A673 (cell line): ENCODE measurements at regions not wholly inside any gene's neighbourhood (a gene's known extent, or its start where the extent isn't known, plus 50 kb on each side); places are given as distances from the start of the nearest gene placed in this dataset.

Experiments used
- BruUV-seq: library from RNA; stranded (reverse); fragments of 400-500 nt; replicated peaks from 2 replicates; lab custom pipeline; 2021; lab: Mats Ljungman, UMichigan
- CTCF ChIA-PET: fragments of 300-600 bp; sonication (Branson Sonifier 250); formaldehyde crosslinking; loops from one replicate; lab custom pipeline; 2022; ENCODE audit warnings: antibody characterized with exemption; lab: Charles Lee
- POLR2A ChIA-PET: fragments of 300-600 bp; sonication (Branson Sonifier 250); formaldehyde crosslinking; loops from one replicate; lab custom pipeline; 2022; ENCODE audit warnings: antibody characterized with exemption; ENCODE audit not compliant: low non-redundant PET; lab: Charles Lee
- DNase-seq: peaks from one replicate; pipeline ENCODE4 v3.0.0-alpha.2; 2015; ENCODE audit warnings: low spot score
- H3K27ac ChIP-seq: fragments of 200-600 bp; sonication (generic); 2 replicates; pipeline ENCODE4 v1.5.1; 2016; ENCODE audit warnings: mixed run types, low read depth, mild to moderate bottlenecking, mixed read lengths, antibody characterized with exemption, low read length; ENCODE audit not compliant: poor library complexity, severe bottlenecking
- H3K27me3 ChIP-seq: fragments of 200-600 bp; sonication (generic); replicated peaks from 2 replicates; pipeline ENCODE4 v1.6.1; 2017; ENCODE audit warnings: mixed run types, low read depth, mild to moderate bottlenecking, mixed read lengths, antibody characterized with exemption, low read length; ENCODE audit not compliant: insufficient read depth, poor library complexity
- H3K36me3 ChIP-seq: fragments of 200-600 bp; sonication (generic); 2 replicates; pipeline ENCODE4 v1.6.1; 2016; ENCODE audit warnings: mixed run types, mild to moderate bottlenecking, mixed read lengths, antibody characterized with exemption, low read length; ENCODE audit not compliant: insufficient read depth, poor library complexity, severe bottlenecking
- H3K4me1 ChIP-seq: fragments of 200-600 bp; sonication (generic); 2 replicates; pipeline ENCODE4 v1.6.1; 2017; ENCODE audit warnings: mixed run types, mild to moderate bottlenecking, mixed read lengths, antibody characterized with exemption, low read length; ENCODE audit not compliant: insufficient read depth, poor library complexity, severe bottlenecking
- H3K4me3 ChIP-seq: fragments of 200-600 bp; sonication (generic); 2 replicates; pipeline ENCODE4 v1.5.1; 2016; ENCODE audit warnings: low read depth, mixed run types, mild to moderate bottlenecking, mixed read lengths, low read length; ENCODE audit not compliant: poor library complexity, severe bottlenecking
- H3K9me3 ChIP-seq: fragments of 200-600 bp; sonication (generic); 2 replicates; pipeline ENCODE4 v1.6.1; 2016; ENCODE audit warnings: mixed run types, low read depth, mild to moderate bottlenecking, mixed read lengths, antibody characterized with exemption, low read length; ENCODE audit not compliant: poor library complexity, severe bottlenecking
- EZH2 ChIP-seq: fragments of 200-600 bp; sonication (generic); IDR thresholded peaks from 2 replicates; pipeline ENCODE4 v1.6.1; 2017; ENCODE audit warnings: borderline replicate concordance, low read depth, mild to moderate bottlenecking, mixed read lengths, antibody characterized with exemption, low read length; ENCODE audit not compliant: poor library complexity, severe bottlenecking
- intact Hi-C: fragments of 100-400 bp; cut with micrococcal nuclease; formaldehyde crosslinking; loops from one replicate; pipeline ENCODE4 v1.10.0; 2022; ENCODE audit not compliant: unreplicated experiment
- TF ChIP-seq, protein P1 (sequence below): fragments of 300-800, 200-600 bp; sonication (generic); conservative IDR thresholded peaks from 2 replicates; pipeline ENCODE4 v1.5.1; 2017; ENCODE audit warnings: low read depth, mild to moderate bottlenecking, antibody characterized with exemption, low read length, moderate library complexity, mixed read lengths

DNA sequence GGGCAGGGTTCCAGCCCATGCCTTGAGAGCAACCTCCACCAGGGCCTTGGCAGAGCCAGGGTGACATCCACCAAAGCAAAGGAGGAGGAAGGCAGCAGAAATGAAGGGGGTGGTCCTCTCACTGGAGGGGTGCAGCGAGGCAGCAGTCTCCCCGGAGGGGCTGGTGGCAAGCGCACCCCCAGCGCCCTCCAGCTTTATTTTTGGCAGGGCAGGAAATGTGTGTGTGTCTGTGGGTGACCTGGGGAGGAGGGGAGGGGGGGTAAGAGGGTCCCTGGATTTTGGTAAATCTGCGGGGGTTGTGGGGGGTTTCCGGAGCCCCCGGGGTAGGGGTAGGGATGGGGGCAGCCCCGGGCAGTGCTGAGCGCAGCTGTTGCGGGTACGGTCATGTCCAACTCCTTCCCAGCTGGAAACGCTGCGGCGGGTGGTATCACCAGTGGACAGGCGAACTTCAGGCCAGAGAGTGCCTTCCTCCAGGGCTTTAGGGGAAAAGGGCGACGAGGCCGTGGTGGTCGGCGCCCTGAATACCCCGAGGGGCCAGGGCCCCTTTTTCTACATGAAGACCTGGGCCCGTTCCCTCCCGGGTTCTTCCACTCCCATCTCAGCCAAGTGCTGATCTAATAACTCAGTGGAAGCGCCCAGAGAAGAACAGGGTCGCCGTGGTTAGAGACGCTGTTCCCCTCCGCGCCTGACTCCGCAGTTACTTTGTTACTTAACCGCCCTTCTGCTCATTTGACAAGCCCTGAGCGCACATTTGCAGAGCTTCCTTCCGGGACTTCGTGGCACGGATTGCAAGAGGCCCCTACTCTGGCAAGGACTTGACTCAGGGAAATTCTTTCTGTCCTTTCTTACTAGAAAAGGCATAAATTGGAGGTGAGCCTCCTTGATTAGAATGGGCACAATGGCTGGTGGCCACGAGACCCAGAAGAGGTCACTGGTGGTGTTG is 55.2 kb downstream of the FOS start:
- no peak for DNase-seq
- ChIA-PET POLR2A (no interaction called here), CTCF (interaction anchor here (0.6 kb wide), 1 partner anchor 181 kb away, joined by 3 read pairs; no protein-coding TSS in a partner anchor)
- no peaks in the 10 kb centered on the region for H3K4me1 ChIP-seq
- no peak overlapping the region for H3K27ac ChIP-seq
- H3K36me3 ChIP-seq, result no peaks in the 10 kb centered on the region
- TF ChIP-seq, protein P1, sequence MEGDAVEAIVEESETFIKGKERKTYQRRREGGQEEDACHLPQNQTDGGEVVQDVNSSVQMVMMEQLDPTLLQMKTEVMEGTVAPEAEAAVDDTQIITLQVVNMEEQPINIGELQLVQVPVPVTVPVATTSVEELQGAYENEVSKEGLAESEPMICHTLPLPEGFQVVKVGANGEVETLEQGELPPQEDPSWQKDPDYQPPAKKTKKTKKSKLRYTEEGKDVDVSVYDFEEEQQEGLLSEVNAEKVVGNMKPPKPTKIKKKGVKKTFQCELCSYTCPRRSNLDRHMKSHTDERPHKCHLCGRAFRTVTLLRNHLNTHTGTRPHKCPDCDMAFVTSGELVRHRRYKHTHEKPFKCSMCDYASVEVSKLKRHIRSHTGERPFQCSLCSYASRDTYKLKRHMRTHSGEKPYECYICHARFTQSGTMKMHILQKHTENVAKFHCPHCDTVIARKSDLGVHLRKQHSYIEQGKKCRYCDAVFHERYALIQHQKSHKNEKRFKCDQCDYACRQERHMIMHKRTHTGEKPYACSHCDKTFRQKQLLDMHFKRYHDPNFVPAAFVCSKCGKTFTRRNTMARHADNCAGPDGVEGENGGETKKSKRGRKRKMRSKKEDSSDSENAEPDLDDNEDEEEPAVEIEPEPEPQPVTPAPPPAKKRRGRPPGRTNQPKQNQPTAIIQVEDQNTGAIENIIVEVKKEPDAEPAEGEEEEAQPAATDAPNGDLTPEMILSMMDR, result no peak
- no peak for TF ChIP-seq EZH2
- BruUV-seq, result no TSS peak
- no peak overlapping the region for H3K4me3 ChIP-seq
- intact Hi-C loops, result no loop called here
- no peaks in the 10 kb centered on the region for H3K27me3 ChIP-seq
- no peaks in the 10 kb centered on the region for H3K9me3 ChIP-seq

DNA sequence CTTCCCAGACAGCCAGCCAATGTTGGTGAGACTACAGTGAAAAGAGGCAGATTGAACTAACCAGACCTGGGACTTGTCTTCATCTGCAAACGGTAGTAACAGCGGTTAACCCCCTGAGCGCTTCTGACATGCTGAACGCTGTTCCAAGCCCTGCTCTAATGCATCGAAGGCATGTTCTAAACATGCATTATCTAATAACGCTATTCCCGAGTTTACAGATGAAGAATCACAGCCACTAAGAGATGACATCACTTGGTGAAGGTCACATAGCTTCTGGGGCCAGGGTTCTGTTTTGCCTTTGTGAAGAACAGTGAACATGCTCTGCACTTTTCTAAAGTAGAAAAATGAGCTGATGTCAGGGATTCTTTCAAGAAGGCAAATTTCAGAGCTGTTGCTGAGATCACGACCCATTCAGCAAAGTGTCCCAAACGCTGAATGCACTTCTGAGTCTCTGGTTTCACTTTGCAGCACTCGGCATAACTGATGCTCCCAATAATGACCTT is 56.0 kb downstream of the FOS start:
- TF ChIP-seq EZH2, result no peak
- TF ChIP-seq, protein P1, result no peak
- BruUV-seq, result no TSS peak
- Histone ChIP-seq H3K4me3 (no peak overlapping the region), H3K9me3 (no peaks in the 10 kb centered on the region), H3K27me3 (no peaks in the 10 kb centered on the region), H3K27ac (no peak overlapping the region), H3K36me3 (no peaks in the 10 kb centered on the region), H3K4me1 (no peaks in the 10 kb centered on the region)
- POLR2A ChIA-PET, result no interaction called here
- CTCF ChIA-PET, result no interaction called here
- DNase-seq, result no peak
- intact Hi-C loops, result no loop called here

DNA sequence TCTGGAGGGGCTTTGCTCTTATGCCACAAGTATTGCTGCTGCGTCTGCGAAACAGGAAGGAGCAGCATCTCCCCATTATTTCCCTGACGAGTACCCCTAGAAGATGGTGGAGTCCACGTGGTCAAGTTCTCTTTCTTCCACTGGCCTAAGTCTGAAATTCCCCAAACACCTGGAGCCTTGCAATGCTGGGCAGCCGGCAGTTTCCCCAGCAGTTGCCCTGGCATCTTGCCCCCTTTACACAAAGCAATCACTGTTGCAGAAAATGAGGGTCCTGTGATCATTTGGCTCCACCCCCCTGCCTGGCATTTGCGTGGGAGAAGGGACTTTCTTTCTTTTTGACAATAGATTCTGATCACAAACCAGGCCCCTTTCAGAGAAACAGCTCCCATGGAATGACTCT is 56.9 kb downstream of the FOS start:
- H3K27me3 ChIP-seq, result no peaks in the 10 kb centered on the region
- peak; percentile 16 for DNase-seq
- H3K4me1 ChIP-seq, result peaks cover under 1% of the 10 kb centered on the region
- H3K27ac ChIP-seq, result no peak overlapping the region
- H3K36me3 ChIP-seq, result no peaks in the 10 kb centered on the region
- ChIA-PET CTCF (no interaction called here), POLR2A (no interaction called here)
- TF ChIP-seq EZH2, result no peak
- TF ChIP-seq, protein P1, result no peak
- no TSS peak for BruUV-seq
- H3K9me3 ChIP-seq, result no peaks in the 10 kb centered on the region
- no peak overlapping the region for H3K4me3 ChIP-seq
- intact Hi-C loops, result no loop called here
